ENCODE measurements at regions not wholly inside any gene's neighbourhood (a gene's known extent, or its start where the extent isn't known, plus 50 kb on each side); places are given as distances from the start of the nearest gene placed in this dataset.

DNA sequence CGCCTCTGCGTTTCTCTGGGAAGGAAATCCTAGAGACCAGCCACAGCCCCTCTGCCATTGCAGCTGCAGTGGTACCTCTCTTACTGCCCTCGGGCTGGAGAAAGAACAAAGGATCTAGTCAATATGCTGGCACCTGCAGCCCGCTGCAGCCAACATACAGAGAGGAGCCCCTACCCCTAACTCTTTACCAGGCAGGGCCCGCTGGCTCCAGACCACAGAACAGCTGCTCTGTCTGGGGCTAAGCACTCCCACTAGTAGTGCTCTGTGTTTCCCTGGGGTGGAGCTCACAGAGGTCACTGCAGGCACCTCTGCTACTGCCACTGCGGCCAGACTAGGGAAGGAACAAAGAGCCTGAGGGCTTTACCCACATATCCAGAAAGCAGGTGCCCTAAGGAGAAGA lies 93.8 kb upstream of the IMPG1 start:
- Histone ChIP-seq H3K9me1 (replicated peaks; ENCODE audit: control insufficient read depth, extremely low read depth, insufficient read depth, low read length) (no peaks in the 10 kb centered on the region), H3K27me3 (ENCODE audit: control insufficient read depth in 2 of 2, insufficient read depth in 2 of 2, low read length in 2 of 2) (no peaks in the 10 kb centered on the region), H3K4me3 (replicated peaks in 1 of 3; ENCODE audit: insufficient read depth in 1 of 3, low read depth in 1 of 3, low read length in 3 of 3) (no peak overlapping the region), H3K9ac (replicated peaks; ENCODE audit: extremely low read depth, insufficient read depth, low read length) (no peak overlapping the region), H3K9me3 (replicated peaks; ENCODE audit: control insufficient read depth, insufficient read depth, low read length) (no peaks in the 10 kb centered on the region), H3K27ac (ENCODE audit: insufficient read depth, low read depth, low read length) (no peak overlapping the region), H4K20me1 (replicated peaks; ENCODE audit: control insufficient read depth, extremely low read depth, insufficient read depth, low read length) (no peaks in the 10 kb centered on the region), H3K4me1 (ENCODE audit: control insufficient read depth, extremely low read depth, insufficient read depth, low read length) (no peaks in the 10 kb centered on the region), H2AFZ (ENCODE audit: low read depth, low read length) (no peak overlapping the region), H3K36me3 (ENCODE audit: control insufficient read depth in 2 of 2, extremely low read depth in 1 of 2, insufficient read depth in 2 of 2, low read length in 2 of 2) (no peaks in the 10 kb centered on the region), H3K79me2 (ENCODE audit: control insufficient read depth, insufficient read depth, low read length) (no peaks in the 10 kb centered on the region), H3K4me2 (ENCODE audit: insufficient read depth, low read length) (no peak overlapping the region)
- TF ChIP-seq FOS (IDR thresholded peaks at IDR 0.05; ENCODE audit: borderline replicate concordance, insufficient read depth, low read length) (no peak), GATA2 (IDR thresholded peaks at IDR 0.05; ENCODE audit: insufficient read depth, insufficient read length, low read depth, low read length) (no peak), JUN (IDR thresholded peaks at IDR 0.05; ENCODE audit: borderline replicate concordance, insufficient read depth, insufficient read length, low read depth) (no peak), MYC (IDR thresholded peaks at IDR 0.05; ENCODE audit: low read depth, low read length) (no peak), EZH2 (IDR thresholded peaks at IDR 0.05; ENCODE audit: borderline replicate concordance, low read depth, low read length, severe bottlenecking) (no peak), POLR2AphosphoS5 (IDR thresholded peaks at IDR 0.05; ENCODE audit: insufficient read depth, low read depth, low read length) (no peak), POLR2A (IDR thresholded peaks at IDR 0.05; ENCODE audit: low read depth, low read length) (no peak)
- TF ChIP-seq, protein P1, sequence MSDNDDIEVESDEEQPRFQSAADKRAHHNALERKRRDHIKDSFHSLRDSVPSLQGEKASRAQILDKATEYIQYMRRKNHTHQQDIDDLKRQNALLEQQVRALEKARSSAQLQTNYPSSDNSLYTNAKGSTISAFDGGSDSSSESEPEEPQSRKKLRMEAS (IDR thresholded peaks at IDR 0.05; ENCODE audit: insufficient read depth, insufficient read length): no peak
- TF ChIP-seq, protein P2, sequence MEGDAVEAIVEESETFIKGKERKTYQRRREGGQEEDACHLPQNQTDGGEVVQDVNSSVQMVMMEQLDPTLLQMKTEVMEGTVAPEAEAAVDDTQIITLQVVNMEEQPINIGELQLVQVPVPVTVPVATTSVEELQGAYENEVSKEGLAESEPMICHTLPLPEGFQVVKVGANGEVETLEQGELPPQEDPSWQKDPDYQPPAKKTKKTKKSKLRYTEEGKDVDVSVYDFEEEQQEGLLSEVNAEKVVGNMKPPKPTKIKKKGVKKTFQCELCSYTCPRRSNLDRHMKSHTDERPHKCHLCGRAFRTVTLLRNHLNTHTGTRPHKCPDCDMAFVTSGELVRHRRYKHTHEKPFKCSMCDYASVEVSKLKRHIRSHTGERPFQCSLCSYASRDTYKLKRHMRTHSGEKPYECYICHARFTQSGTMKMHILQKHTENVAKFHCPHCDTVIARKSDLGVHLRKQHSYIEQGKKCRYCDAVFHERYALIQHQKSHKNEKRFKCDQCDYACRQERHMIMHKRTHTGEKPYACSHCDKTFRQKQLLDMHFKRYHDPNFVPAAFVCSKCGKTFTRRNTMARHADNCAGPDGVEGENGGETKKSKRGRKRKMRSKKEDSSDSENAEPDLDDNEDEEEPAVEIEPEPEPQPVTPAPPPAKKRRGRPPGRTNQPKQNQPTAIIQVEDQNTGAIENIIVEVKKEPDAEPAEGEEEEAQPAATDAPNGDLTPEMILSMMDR (IDR thresholded peaks at IDR 0.05; ENCODE audit: extremely low read depth in 1 of 2, insufficient read depth in 1 of 2, low read depth in 1 of 2, low read length in 2 of 2): no peak
- BruUV-seq (replicated peaks): no TSS peak
- dilution Hi-C loops (cut with MboI; ENCODE audit: extremely low pct_ligation_motif_present, low sequenced_read_pairs) (no loop called here), intact Hi-C loops (cut with micrococcal nuclease) (no loop called here)
- POLR2A ChIA-PET: no interaction called here
- CTCF ChIA-PET: no interaction called here
- DNase-seq (ENCODE audit: low read depth, low spot score) (no peak), FAIRE-seq (no peak)

All from endothelial cell of umbilical vein (primary cell).